ENCODE measurements at regions not wholly inside any gene's neighbourhood (a gene's known extent, or its start where the extent isn't known, plus 50 kb on each side); places are given as distances from the start of the nearest gene placed in this dataset.

- TF ChIP-seq POLR2AphosphoS5 (IDR thresholded peaks at IDR 0.05; ENCODE audit: low read depth) (no peak), CTCF (conservative IDR thresholded peaks at IDR 0.05; ENCODE audit: low read depth in 2 of 2) (no peak), EZH2 (IDR thresholded peaks at IDR 0.05; ENCODE audit: low read depth, unreplicated experiment) (no peak), EZH2phosphoT487 (IDR thresholded peaks at IDR 0.05; ENCODE audit: unreplicated experiment) (no peak), CREB1 (CRISPR knock-in tag; IDR thresholded peaks at IDR 0.05; ENCODE audit: low read depth) (no peak), REST (IDR thresholded peaks at IDR 0.05; ENCODE audit: unreplicated experiment) (no peak), NANOG (IDR thresholded peaks at IDR 0.05; ENCODE audit: borderline replicate concordance) (no peak), ZNF462 (CRISPR knock-in tag; IDR thresholded peaks at IDR 0.05) (no peak), ETS1 (IDR thresholded peaks at IDR 0.05) (no peak), ZNF331 (CRISPR knock-in tag; IDR thresholded peaks at IDR 0.05; ENCODE audit: low read depth) (no peak), ZNF114 (CRISPR knock-in tag; IDR thresholded peaks at IDR 0.05) (no peak), JUNB (IDR thresholded peaks at IDR 0.05; ENCODE audit: unreplicated experiment) (no peak), STAT1 (IDR thresholded peaks at IDR 0.05; ENCODE audit: unreplicated experiment) (no peak)
These were observed 300.0 kb upstream of the MAN1A1 start for GRCh38 chr6:119649531-119649930.
